ENCODE measurements at regions not wholly inside any gene's neighbourhood (a gene's known extent, or its start where the extent isn't known, plus 50 kb on each side); places are given as distances from the start of the nearest gene placed in this dataset.

- DNase-seq (ENCODE audit: low read depth): no peak
Measured at GRCh38 chr1:55714230-55714629, 499.1 kb upstream of the USP24 start.

DNA sequence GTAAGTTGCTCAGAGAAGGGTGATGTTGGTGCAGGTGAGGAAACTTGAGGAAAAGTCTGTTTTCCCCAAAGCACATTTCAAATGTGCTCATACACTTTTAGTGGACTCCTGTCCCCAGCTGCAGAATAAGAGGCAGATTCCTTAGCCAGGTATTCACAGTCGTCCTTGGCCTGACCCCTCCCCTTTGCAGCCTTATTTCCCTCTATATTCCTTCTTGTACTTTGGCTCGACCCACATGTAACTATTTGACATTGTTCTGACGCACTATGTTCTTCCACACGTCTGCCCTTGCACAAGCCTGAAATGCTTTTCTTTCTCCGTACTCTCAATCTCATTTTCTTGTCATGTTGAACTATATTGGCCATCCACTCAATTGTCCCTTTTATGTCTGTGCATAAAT lies 498.4 kb upstream of the USP24 start:
- DNase-seq (ENCODE audit: low read depth): no peak

DNA sequence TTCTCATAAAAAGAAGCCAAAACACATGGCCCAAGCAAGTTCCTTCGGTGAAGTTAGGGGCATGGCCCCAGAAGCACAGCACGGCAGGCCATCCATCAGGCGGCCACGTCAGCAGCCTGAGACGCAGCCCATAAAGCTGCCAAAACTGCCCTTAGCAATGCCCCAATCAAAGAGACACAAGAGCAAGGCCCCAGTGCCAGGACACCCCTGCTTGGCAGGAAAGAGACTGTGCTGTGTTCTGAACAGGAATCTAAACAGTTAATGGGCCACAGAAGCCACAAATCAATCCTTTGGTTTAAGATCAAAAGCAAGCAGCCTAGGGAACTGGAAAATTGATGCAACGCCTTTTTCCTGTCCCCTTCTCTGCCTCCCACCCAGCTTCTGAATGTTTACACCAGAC lies 497.0 kb upstream of the USP24 start:
- no peak for DNase-seq (ENCODE audit: low read depth)

DNA sequence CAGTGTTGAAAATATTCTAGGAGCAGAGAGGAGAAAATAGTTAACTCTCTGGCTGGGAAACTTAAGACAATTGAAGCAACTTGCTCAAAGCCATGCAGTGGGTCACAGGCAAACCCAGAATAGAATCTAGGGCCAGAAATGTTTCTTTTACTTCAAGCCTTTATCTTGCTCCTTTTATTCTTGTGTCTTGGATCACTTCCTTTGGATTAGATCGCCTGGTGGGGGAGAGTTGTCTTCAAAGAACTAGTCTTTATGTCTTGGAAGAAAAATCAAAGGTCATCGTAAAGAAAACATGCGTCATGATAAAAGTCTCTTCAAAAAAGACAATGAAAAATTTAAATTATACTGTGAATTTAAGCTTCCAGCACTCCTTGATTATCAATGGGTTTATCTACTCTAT lies 493.6 kb upstream of the USP24 start:
- no peak for DNase-seq (ENCODE audit: low read depth)

GRCh38 chr1:55707846-55708245 lies 492.7 kb upstream of the USP24 start:
- no peak for DNase-seq (ENCODE audit: low read depth)

DNA sequence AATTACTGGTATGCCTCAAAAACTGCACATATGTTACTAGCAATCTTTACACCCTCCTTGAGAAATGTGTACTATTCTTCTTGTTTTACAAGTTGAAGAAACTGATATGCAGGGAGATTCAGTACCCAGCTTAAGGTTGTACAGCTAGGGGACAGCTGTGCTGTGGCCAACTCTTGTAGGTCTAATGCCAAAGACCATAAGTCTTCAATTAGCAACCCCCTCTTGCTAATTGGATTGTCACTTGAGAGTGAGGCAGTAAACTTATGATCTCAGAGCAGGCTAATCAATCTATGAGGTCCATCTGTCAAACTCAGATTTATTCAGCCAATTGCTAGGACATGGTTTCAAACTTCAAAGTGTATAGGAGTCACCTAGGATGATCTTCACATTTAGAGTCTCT lies 492.0 kb upstream of the USP24 start:
- DNase-seq (ENCODE audit: low read depth): no peak

GRCh38 chr1:55706397-55706796 lies 491.2 kb upstream of the USP24 start:
- DNase-seq (ENCODE audit: low read depth): no peak

DNA sequence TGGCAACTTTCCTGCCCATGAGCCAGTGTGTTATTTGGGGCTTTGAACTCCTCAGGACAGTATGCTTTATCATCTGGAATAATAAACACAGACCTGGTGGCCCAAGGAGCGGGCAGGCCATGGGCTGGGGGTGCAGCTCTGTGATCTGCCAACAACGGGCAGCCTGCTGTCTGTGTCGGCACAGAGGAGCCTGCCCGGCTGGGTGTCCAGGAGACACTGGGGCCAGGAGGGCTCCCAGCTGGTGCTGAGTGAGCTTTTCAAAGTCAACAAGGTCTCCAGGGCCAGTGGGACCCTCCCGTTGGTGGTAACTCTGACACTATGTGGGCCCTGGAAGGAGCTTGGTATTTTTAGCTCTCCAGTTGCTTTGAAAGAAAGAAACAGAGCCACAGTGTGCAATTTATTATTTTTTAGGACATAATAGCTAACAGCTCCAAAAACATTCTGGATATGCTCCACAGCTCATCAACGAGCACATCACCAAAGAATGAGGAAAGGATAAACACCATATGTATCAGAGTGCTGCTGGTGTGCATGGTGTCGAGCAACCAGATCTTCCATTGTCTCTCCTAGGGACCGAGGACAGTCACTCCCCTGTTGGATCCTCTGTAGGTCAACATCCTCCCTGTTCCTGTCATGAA lies 488.7 kb upstream of the USP24 start:
- DNase-seq (ENCODE audit: low read depth): no peak

DNA sequence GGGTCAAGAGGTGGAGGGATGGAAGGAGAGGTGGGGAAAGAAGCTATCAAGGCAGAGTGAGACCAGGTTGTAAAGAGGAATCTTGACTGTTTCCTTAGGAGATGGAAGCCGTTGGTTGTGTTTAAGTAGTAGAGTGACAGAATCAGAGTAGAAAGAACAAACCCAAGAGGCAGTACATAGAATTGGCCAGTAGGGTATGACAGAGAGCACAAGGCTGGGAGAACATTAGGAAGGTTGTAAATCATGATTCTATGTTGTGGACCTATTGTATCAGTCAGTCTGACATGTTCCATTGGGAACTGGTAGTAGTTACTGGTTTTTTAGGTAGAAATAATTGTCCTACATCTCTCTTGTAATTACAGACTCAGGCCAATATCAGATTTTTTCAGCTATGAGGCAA lies 486.9 kb upstream of the USP24 start:
- DNase-seq (ENCODE audit: low read depth): no peak

GRCh38 chr1:55700359-55701130 lies 485.4 kb upstream of the USP24 start:
- DNase-seq (ENCODE audit: low read depth): no peak

DNA sequence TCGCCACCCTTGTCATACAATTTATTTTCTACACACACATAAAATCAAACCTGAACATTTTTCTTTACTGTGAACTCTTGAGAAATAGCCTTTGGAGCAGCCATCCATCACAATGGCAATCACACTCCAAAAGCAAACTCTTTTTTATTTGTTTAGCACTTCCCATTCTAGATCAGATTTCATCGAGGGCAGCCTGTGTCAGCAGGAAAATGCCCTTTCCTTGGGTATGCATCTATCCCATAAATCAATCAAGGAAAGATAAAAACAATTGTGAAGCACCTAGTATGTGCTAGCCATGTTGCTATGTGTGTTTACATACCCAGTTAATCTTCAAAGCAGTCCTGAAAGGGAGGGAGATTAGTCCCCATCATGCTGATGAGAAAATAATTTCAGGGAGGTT lies 484.1 kb upstream of the USP24 start:
- DNase-seq (ENCODE audit: low read depth): no peak

GRCh38 chr1:55697997-55698535 lies 482.9 kb upstream of the USP24 start:
- no peak for DNase-seq (ENCODE audit: low read depth)

DNA sequence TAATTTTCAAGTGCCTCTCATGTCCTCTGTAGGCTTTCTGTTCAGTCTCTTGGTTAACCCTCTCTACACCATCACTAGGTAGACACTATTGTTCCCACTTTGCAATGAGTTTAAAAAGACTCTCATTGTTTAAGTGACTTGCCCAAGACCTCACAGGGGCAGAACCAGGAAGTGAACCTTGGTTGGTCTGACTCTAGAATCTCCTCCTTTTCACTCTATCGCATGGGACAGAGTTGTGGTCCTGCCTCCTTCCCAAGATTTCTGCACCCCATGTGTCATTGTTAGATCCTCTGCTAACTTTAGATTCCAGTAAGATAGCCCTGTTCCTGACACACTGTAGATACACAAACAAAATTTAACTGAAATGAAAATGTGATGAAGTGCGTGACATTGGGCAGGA lies 481.7 kb upstream of the USP24 start:
- DNase-seq (ENCODE audit: low read depth): no peak

DNA sequence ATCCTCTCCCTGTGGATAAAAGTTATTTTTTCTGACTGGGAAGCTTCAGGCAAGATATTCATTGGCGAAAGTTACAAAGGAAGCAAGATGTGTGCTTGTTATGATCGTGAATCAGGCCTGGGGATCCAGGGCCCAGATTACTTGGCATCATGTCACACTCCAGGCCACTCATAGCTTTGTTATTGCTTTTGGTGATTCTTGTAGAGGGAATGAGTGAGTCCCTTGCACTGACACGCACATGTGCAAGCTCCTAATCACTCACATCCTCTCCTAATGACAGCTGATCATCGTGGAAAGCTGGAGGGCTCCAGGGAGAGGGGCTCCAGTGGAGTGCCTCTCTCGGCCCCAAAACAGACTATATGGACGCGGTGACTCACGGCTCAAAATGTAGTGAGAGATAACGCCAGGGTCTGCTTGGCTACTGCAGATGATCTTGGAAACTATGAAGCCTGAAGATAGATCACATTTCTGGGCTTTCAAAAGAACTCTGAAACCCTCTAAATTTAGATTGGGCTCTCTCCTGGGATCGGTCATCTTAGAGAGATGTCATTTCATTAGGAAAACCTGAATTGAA lies 481.1 kb upstream of the USP24 start:
- DNase-seq (ENCODE audit: low read depth): no peak

DNA sequence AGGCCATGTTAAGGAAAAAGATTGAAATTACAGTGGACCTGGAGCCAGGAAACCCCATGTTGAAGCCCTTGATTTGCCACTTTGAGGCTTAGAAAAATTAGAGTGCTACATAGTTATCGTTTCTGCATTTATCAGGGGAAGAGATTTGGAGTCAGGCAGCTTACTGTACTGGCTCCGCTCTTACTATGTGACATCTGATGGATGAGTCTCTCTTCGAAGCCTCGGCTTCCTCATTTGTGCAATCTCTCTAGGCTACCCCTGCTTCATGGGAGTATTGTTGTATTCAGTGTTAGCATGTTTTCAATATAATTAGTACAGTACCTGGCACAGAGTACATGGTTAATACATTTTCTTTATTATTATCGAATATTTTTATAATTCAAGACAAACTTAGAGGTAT lies 480.4 kb upstream of the USP24 start:
- DNase-seq (ENCODE audit: low read depth): no peak

DNA sequence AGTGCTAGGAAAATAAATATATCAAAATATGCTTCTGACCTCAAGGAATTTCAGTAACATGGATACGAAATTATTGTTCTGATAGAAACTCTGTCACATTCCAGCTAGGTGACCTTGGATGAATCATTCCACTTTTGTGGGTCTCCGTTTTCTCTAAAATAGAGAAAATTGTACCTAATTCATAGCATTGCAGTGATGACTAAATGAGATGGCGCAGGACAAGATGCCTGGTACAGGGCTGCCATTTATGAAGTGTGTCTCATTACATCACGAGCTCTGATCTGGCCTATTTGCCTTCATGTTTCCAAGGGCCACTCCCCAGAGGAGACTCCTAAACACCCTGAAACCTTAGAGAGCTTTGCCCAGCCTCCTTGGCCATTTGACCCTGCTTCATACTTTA lies 480.0 kb upstream of the USP24 start:
- DNase-seq (ENCODE audit: low read depth): no peak

DNA sequence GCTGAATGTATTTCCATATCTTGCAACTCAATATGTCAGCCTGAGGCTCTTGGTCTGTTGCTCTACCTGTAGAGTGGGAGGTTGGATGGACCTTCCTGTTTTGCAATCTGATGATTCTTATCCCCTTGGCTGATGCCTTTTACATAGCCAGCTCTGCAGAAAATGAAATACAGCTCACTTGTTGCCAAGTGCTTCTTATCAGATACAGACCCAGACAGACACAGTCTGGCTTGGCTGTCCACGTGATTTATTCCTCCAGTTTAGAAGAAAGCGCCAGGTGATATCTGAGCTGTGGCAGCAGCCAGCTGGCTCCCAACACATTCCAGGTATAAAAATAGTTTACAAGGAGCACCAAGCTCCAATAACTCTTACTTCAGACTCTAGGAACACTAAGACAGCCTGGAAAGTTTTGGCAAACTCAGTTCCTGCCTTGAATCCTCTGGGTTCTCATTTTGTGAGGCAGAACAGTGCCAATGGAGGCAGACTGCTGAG lies 479.2 kb upstream of the USP24 start:
- DNase-seq (ENCODE audit: low read depth): no peak

GRCh38 chr1:55692726-55693125 lies 477.6 kb upstream of the USP24 start:
- DNase-seq (ENCODE audit: low read depth): no peak

GRCh38 chr1:55690366-55690765 lies 475.2 kb upstream of the USP24 start:
- DNase-seq (ENCODE audit: low read depth): no peak

- DNase-seq (ENCODE audit: low read depth): no peak
Measured at GRCh38 chr1:55689800-55690199, 474.6 kb upstream of the USP24 start.

- no peak for DNase-seq (ENCODE audit: low read depth)
Measured at GRCh38 chr1:55685560-55685959, 470.4 kb upstream of the USP24 start.

GRCh38 chr1:55684131-55684650 lies 469.0 kb upstream of the USP24 start:
- DNase-seq (ENCODE audit: low read depth): no peak

- no peak for DNase-seq (ENCODE audit: low read depth)
Measured at GRCh38 chr1:55682198-55682597, 467.0 kb upstream of the USP24 start.
